WI38 (cell line): ENCODE measurements at regions not wholly inside any gene's neighbourhood (a gene's known extent, or its start where the extent isn't known, plus 50 kb on each side); places are given as distances from the start of the nearest gene placed in this dataset.

Experiments
- H3K4me3 ChIP-seq: 2 replicates; pipeline ENCODE4 v1.5.1; 2011; ENCODE audit warnings: low read depth, mild to moderate bottlenecking, control low read depth, low read length
- TF ChIP-seq, protein P1 (sequence below): IDR thresholded peaks from 2 replicates; pipeline ENCODE4 v1.5.1; 2012; ENCODE audit warnings: low read depth, mild to moderate bottlenecking, control low read depth, low read length

- TF ChIP-seq, protein P1, sequence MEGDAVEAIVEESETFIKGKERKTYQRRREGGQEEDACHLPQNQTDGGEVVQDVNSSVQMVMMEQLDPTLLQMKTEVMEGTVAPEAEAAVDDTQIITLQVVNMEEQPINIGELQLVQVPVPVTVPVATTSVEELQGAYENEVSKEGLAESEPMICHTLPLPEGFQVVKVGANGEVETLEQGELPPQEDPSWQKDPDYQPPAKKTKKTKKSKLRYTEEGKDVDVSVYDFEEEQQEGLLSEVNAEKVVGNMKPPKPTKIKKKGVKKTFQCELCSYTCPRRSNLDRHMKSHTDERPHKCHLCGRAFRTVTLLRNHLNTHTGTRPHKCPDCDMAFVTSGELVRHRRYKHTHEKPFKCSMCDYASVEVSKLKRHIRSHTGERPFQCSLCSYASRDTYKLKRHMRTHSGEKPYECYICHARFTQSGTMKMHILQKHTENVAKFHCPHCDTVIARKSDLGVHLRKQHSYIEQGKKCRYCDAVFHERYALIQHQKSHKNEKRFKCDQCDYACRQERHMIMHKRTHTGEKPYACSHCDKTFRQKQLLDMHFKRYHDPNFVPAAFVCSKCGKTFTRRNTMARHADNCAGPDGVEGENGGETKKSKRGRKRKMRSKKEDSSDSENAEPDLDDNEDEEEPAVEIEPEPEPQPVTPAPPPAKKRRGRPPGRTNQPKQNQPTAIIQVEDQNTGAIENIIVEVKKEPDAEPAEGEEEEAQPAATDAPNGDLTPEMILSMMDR, result no peak
- no peak overlapping the region for H3K4me3 ChIP-seq
Measured at GRCh38 chr16:13743571-13743970, 176.4 kb upstream of the ERCC4 start.

GRCh38 chr16:13756411-13757140 is 163.4 kb upstream of the ERCC4 start:
- no peak overlapping the region for H3K4me3 ChIP-seq
- TF ChIP-seq, protein P1, result no peak

DNA sequence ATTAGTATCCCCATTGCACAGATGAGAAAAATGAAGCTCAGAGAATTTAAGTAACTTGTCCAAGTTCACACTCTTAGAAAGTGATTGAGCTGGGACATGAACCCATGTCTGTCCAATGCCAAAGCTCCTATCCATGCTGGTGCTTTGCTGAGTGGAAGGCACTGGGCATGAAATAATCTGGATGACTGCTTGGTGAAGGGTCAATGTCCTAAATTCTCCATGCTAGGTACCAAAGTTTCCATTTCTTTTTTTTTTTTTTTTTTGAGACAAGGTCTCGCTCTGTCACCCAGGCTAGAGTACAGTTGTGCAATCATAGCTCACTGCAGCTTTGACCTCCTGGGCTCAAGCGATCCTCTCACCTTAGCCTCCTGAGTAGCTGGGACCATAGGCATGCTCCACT is 153.6 kb upstream of the ERCC4 start:
- TF ChIP-seq, protein P1, result no peak
- H3K4me3 ChIP-seq, result no peak overlapping the region

- H3K4me3 ChIP-seq, result no peak overlapping the region
- TF ChIP-seq, protein P1, result no peak
Measured at GRCh38 chr16:13767215-13767614, 152.7 kb upstream of the ERCC4 start.

- TF ChIP-seq, protein P1, result no peak
- no peak overlapping the region for H3K4me3 ChIP-seq
Measured at GRCh38 chr16:13768471-13768870, 151.5 kb upstream of the ERCC4 start.

GRCh38 chr16:13770436-13770835 is 149.5 kb upstream of the ERCC4 start:
- TF ChIP-seq, protein P1, result no peak

GRCh38 chr16:13772782-13773181 is 147.2 kb upstream of the ERCC4 start:
- TF ChIP-seq, protein P1, result no peak
- no peak overlapping the region for H3K4me3 ChIP-seq

More at GRCh38 chr16:13770436-13770835, 149.5 kb upstream of the ERCC4 start:
- H3K4me3 ChIP-seq, result no peak overlapping the region
